MM.1S (cell line): ENCODE measurements at regions not wholly inside any gene's neighbourhood (a gene's known extent, or its start where the extent isn't known, plus 50 kb on each side); places are given as distances from the start of the nearest gene placed in this dataset.

Experiments
- EZH2phosphoT487 ChIP-seq: fragments of 300-600 bp; sonication (generic); IDR thresholded peaks from 2 replicates; pipeline ENCODE4 v1.6.1; 2018; ENCODE audit warnings: antibody characterized with exemption, low read length
- TF ChIP-seq, protein P1 (sequence below): fragments of 300-600 bp; sonication (generic); IDR thresholded peaks from 2 replicates; pipeline ENCODE4 v1.5.1; 2016; ENCODE audit warnings: antibody characterized with exemption, low read length, mixed read lengths

DNA sequence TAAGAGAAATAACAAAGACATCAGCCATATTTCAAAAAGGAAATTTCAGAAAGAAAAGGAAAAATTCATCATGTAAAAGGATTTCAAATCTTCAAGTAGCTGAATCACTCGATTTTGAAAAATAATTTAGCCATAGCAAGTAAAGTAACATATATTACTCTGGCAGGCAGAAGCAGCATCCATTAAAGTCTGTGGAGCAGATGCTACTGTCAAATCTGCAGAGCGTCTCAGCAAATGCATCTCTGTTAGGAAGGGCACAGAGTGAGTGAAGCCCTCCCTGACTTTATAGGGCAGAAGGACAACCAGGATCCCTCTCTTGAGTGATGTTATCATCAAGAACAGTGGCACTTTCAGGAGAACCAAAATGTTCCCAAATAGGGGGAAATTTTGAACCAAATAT is 445.5 kb downstream of the EFNB2 start:
- TF ChIP-seq, protein P1, sequence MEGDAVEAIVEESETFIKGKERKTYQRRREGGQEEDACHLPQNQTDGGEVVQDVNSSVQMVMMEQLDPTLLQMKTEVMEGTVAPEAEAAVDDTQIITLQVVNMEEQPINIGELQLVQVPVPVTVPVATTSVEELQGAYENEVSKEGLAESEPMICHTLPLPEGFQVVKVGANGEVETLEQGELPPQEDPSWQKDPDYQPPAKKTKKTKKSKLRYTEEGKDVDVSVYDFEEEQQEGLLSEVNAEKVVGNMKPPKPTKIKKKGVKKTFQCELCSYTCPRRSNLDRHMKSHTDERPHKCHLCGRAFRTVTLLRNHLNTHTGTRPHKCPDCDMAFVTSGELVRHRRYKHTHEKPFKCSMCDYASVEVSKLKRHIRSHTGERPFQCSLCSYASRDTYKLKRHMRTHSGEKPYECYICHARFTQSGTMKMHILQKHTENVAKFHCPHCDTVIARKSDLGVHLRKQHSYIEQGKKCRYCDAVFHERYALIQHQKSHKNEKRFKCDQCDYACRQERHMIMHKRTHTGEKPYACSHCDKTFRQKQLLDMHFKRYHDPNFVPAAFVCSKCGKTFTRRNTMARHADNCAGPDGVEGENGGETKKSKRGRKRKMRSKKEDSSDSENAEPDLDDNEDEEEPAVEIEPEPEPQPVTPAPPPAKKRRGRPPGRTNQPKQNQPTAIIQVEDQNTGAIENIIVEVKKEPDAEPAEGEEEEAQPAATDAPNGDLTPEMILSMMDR = no peak
- TF ChIP-seq EZH2phosphoT487 = no peak
